SIG-M5 (cell line): ENCODE measurements at regions not wholly inside any gene's neighbourhood (a gene's known extent, or its start where the extent isn't known, plus 50 kb on each side); places are given as distances from the start of the nearest gene placed in this dataset.

Experiments
- DNase-seq: peaks from one replicate; lab custom pipeline; 2025; lab: John Stamatoyannopoulos, UW

GRCh38 chr2:109070290-109070689 is 58.7 kb upstream of the SH3RF3 start:
- DNase-seq, result no peak

DNA sequence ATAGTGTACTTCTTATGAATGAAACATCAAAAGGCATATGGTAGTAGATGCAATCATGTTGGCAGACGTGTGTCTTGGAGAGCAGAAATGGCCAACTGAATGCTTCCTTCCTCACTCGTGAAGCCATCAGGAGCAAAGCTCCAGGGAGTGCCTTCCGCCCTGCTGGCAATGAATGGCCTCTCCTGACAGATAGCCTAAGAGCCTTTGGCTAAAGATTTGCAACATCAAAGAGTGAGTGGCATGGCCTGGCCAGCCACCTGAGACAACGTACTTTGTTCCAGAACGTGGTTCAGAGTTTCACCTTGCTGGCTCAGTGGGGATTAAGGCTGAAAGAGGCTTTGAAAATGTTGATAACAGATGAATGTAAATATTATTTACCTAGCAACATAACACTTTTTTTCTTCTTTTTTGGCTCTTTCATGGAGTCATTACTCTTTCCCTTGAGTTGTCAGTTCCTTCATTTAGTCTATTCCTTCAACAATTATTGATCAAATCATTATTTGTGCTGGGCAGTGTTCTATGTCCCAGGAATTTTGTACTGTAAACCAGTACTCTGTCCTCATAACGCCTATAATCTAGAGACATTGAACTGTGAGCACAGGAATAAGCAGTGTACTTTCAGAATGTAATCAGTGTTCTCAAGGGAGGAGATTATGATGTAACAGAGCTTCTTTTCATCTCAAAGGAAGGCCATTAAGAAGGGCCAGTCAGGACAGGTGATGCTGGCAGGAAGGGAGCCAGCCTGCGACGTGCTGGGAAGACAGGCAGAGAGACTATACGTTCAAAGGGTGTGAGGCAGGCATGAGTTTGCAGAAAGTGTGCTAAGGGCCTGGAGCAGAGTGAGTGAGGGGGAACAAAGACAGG is 59.4 kb upstream of the SH3RF3 start:
- no peak for DNase-seq

GRCh38 chr2:109068811-109069210 is 60.2 kb upstream of the SH3RF3 start:
- DNase-seq, result no peak

DNA sequence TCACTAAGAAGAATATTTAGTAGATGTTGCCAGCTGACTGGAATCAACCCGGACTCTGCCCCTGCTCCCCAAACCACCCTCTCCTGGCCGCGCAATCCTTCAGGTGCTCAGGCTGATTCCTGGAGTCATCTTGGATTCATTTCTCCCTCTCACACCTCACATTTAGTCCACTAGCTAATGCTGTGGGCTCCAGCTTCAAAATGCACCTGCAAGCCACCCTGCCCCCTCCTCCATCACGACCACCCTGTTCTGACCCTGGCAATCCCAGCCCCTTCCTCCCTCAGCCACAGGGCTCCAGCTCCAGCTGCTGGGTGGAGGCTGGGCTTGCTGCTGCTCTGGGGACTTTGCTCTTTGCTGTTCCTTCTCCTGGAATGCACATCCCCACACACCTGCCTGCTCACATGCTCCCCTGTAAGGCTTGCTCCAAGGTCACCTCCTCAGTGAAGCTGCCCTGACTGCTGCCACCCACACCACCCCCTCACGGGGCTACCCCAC is 61.3 kb upstream of the SH3RF3 start:
- DNase-seq, result no peak

- DNase-seq, result no peak
Observed at GRCh38 chr2:109066917-109067597, 61.9 kb upstream of the SH3RF3 start.

GRCh38 chr2:109066501-109066900 is 62.5 kb upstream of the SH3RF3 start:
- no peak for DNase-seq

- DNase-seq, result no peak
Observed at GRCh38 chr2:109065391-109065734, 63.6 kb upstream of the SH3RF3 start.

- DNase-seq, result no peak
Observed at GRCh38 chr2:109064660-109065390, 64.2 kb upstream of the SH3RF3 start.

- DNase-seq, result no peak
Observed at GRCh38 chr2:109062859-109063700, 65.9 kb upstream of the SH3RF3 start.

DNA sequence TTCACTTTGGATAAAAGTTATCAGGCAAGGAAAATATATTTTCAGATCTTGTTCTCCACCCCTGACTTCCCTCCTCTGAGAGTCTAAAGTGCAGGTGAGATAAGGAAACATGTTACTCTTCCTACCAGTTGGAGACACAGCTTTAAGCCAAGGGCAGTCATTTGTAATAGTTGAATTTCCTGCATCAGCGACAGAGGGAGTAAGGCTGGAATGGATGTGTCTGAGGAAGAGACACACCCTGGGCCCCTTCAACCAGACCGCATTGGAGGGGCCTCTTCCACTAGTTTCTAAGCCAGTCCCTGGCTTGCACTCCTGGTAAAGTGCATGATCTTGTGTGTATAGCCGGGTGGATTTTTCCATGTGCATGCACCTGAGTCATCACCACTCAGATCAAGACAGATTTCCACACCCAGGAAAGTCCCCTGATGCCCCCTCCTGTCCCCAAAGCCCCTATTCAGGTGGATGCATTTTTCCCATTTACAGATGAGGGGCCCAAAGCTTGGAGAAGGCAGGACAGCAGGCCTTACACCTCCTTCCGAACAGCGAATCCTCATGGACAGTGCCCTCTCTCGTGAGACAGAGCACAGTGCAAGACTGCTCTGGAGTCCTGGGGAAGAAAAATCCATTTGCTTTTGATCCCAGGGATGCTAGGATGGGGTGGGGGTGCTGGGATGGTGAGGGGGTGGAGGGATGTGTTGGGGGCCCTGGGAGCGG is 66.7 kb upstream of the SH3RF3 start:
- no peak for DNase-seq

DNA sequence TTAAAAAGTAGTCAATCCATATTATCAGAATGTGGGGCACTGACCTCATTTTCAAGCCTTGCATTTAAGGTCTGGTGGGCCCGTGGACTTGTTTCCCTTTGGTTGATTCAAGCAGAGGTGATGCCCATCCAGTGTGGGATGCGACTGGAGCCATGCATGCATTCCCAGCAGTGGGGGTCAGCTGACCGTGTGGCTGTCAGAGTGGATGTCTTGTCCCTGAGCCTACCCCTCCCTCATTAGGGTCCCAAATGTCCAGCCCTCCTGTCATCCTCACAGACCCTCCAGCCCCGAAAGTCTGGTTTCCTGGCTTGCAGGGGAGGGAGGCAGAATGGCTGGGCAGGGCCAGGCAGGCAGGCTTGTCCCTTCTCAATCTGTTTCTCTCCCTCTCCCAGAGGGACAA is 67.3 kb upstream of the SH3RF3 start:
- no peak for DNase-seq

DNA sequence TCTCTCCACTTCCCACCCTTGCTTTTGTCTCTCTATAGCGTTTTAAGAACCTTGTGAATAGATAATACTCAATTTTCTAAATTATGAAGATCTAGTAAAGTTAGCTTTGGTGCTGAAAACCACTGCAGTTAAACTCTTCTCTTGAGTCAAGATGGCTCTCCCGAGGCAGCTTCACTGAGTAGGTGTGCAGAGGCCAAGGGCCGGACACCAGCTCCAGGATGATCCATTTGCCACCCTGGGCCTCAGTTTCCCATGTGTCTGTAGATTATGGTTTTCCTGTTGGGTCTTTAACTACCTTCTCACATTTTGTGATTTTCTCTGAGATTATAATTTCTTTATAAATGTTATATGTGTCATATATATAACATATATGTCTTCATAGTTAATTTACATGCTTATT is 68.5 kb upstream of the SH3RF3 start:
- DNase-seq, result no peak

- no peak for DNase-seq
Observed at GRCh38 chr2:109059474-109060165, 69.4 kb upstream of the SH3RF3 start.

GRCh38 chr2:109058802-109059201 is 69.8 kb upstream of the EDAR start:
- no peak for DNase-seq

- no peak for DNase-seq
Observed at GRCh38 chr2:109058191-109058632, 69.2 kb upstream of the EDAR start.

DNA sequence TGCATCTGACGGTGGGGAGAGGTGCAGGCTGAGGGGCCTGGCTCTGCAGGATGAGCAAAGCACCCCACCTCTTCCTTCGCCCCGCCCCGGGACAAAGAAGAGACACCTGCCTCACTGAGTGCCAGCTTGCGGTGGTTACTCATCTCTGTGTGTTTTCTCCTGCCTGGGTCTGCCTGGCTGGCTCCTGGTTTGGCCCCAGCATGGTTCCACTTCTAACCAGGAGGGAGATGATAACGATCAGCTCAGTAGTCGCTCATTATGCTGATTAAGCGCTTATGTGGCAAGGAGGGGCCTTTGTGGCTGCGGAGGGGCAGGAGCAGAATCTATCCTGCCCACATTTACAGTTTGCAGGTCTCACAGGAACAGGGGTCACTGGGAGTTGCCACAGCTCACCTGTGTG is 68.7 kb upstream of the EDAR start:
- no peak for DNase-seq

- DNase-seq, result no peak
Observed at GRCh38 chr2:109055435-109055834, 66.4 kb upstream of the EDAR start.

GRCh38 chr2:109054865-109055264 is 65.8 kb upstream of the EDAR start:
- DNase-seq, result no peak

DNA sequence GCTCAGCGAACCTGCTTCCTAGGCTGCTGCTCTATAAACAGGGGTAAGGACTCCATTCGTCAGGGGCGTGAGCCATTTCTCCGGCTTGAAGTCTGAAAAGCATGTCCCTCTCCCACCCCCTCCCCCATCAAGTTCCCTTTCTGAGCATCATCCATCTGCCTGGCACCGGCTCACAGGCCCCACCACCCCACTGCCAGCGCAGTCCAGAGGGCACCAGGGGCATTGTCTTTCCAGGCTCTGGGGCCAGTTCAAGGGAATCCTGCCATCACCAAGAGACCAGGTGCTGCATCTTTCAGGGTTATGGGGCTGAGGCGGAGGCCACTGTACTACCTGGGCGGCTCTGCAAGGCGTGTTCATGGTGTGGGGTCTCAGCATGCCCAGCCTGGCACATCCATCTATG is 64.7 kb upstream of the EDAR start:
- no peak for DNase-seq

- DNase-seq, result no peak
Observed at GRCh38 chr2:109052922-109053321, 63.9 kb upstream of the EDAR start.

DNA sequence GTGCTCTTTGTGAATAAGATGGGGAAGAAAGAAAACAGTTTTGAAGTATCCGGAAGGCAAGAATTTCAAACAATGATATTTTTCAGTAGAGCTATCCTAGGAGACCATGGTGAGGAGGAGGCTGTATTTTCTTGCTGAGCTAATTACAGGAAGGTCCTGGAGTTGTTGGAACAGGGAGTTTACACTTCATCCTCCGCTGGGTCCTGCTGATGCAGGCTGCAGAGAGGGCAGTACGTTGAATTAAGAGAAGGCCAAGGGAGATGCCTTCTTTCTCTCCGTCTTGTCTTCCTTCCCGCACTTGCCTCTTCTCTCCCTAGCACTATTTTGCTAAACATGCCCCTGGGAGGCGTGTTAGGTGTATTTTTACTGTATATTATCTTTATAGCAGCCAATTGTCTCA is 60.0 kb upstream of the EDAR start:
- no peak for DNase-seq
